Breast epithelium (tissue), 4 donors: ENCODE measurements at regions not wholly inside any gene's neighbourhood (a gene's known extent, or its start where the extent isn't known, plus 50 kb on each side); places are given as distances from the start of the nearest gene placed in this dataset.
A peak's percentile ranks its signal among the peaks of the same experiment; 100 is the strongest.

Source experiments
- DNase-seq, 2 donors: peaks; one replicate each; pipeline ENCODE4 v3.0.0-alpha.2; 2019; ENCODE audit warnings: low spot score in 2 of 2
- H3K27ac ChIP-seq, 2 donors: fragments of 200-600 bp; sonication (generic) in 1 of 2; one replicate each; pipeline ENCODE4 v1.5.1; 2016 to 2019; ENCODE audit warnings: mild to moderate bottlenecking in 1 of 2
- H3K27me3 ChIP-seq, 2 donors: fragments of 200-600 bp; sonication (generic) in 1 of 2; one replicate each; pipeline versions ENCODE4 v1.5.1 to v1.6.0; 2017 to 2019; ENCODE audit warnings: control low read depth in 1 of 2, mild to moderate bottlenecking in 1 of 2
- H3K36me3 ChIP-seq: fragments of 200-600 bp; one replicate; pipeline ENCODE4 v1.5.1; 2019
- H3K4me1 ChIP-seq, 2 donors: fragments of 200-600 bp; sonication (generic); one replicate each; pipeline ENCODE4 v1.5.1; 2016 to 2019; ENCODE audit warnings: control low read depth in 1 of 2
- H3K4me3 ChIP-seq, 3 donors: fragments of 200-600 bp; sonication (generic); 1 replicate in 2 of 3; 2 replicates in 1 of 3; pipeline ENCODE4 v1.5.1; 2016 to 2019; ENCODE audit warnings: mild to moderate bottlenecking in 3 of 3, moderate library complexity in 2 of 3
- H3K9me3 ChIP-seq, 2 donors: fragments of 200-600 bp; sonication (generic) in 1 of 2; one replicate each; pipeline ENCODE4 v1.5.1; 2016 to 2019; ENCODE audit warnings: control low read depth in 1 of 2
- CTCF ChIP-seq, 3 donors: fragments of 450-650 bp; IDR thresholded peaks; one replicate each; pipeline ENCODE4 v1.5.1; 2016 to 2017; ENCODE audit warnings: antibody characterized with exemption in 3 of 3, mild to moderate bottlenecking in 3 of 3, moderate library complexity in 3 of 3
- POLR2A ChIP-seq: fragments of 450-650 bp; IDR thresholded peaks from one replicate; pipeline ENCODE4 v1.6.1; 2016; ENCODE audit warnings: antibody characterized with exemption, mild to moderate bottlenecking, moderate library complexity
- POLR2AphosphoS5 ChIP-seq, 3 donors: sonication (generic); formaldehyde crosslinking; IDR thresholded peaks; one replicate each; pipeline ENCODE4 v1.6.1; 2017; ENCODE audit warnings: antibody characterized with exemption in 3 of 3
- intact Hi-C: fragments of 100-400 bp; cut with DNase I; formaldehyde crosslinking; loops from one replicate; pipeline ENCODE4 v1.15.1; 2023; ENCODE audit warnings: low total_unique reads

GRCh38 chr2:187842315-187842714 lies 288.1 kb upstream of the TFPI start:
- no peak for DNase-seq
- no peak for TF ChIP-seq POLR2AphosphoS5 (IDR thresholded peaks at IDR 0.05)
- no peak for TF ChIP-seq CTCF (IDR thresholded peaks at IDR 0.05)
- TF ChIP-seq POLR2A, result no peak
- Histone ChIP-seq H3K9me3 (no peaks in the 10 kb centered on the region), H3K27ac (no peak overlapping the region), H3K27me3 (no peaks in the 10 kb centered on the region), H3K4me3 (no peak overlapping the region), H3K4me1 (no peaks in the 10 kb centered on the region), H3K36me3 (no peaks in the 10 kb centered on the region)
- intact Hi-C loops, result no loop called here

- no peak for DNase-seq
- Histone ChIP-seq H3K36me3 (no peaks in the 10 kb centered on the region), H3K27me3 (no peaks in the 10 kb centered on the region), H3K4me3 (no peak overlapping the region), H3K27ac (no peak overlapping the region), H3K4me1 (no peaks in the 10 kb centered on the region), H3K9me3 (no peaks in the 10 kb centered on the region)
- no peak for TF ChIP-seq POLR2AphosphoS5 (IDR thresholded peaks at IDR 0.05)
- peak in 2 of 3 donors; percentile 35 to 46 for TF ChIP-seq CTCF (IDR thresholded peaks at IDR 0.05)
- no peak for TF ChIP-seq POLR2A
- intact Hi-C loops, result no loop called here
These were observed 289.0 kb upstream of the TFPI start for GRCh38 chr2:187842978-187843847.

GRCh38 chr2:187847245-187848208 lies 293.3 kb upstream of the TFPI start:
- intact Hi-C loops, result no loop called here
- Histone ChIP-seq H3K36me3 (no peaks in the 10 kb centered on the region), H3K27ac (no peak overlapping the region), H3K27me3 (no peaks in the 10 kb centered on the region), H3K4me1 (no peaks in the 10 kb centered on the region), H3K9me3 (no peaks in the 10 kb centered on the region), H3K4me3 (no peak overlapping the region)
- TF ChIP-seq POLR2AphosphoS5 (IDR thresholded peaks at IDR 0.05), result no peak
- no peak for TF ChIP-seq POLR2A
- no peak for TF ChIP-seq CTCF (IDR thresholded peaks at IDR 0.05)
- no peak for DNase-seq

GRCh38 chr2:187851955-187852561 lies 297.8 kb upstream of the TFPI start:
- no peaks in the 10 kb centered on the region for H3K36me3 ChIP-seq
- no peak for DNase-seq
- intact Hi-C loops, result no loop called here
- H3K4me3 ChIP-seq, result peak overlapping the region in 1 of 3 donors; percentile 9
- H3K9me3 ChIP-seq, result no peaks in the 10 kb centered on the region
- no peaks in the 10 kb centered on the region for H3K27me3 ChIP-seq
- H3K4me1 ChIP-seq, result no peaks in the 10 kb centered on the region
- peak overlapping the region in 1 of 2 donors; percentile 23 for H3K27ac ChIP-seq
- TF ChIP-seq POLR2A (no peak), CTCF (IDR thresholded peaks at IDR 0.05) (no peak), POLR2AphosphoS5 (IDR thresholded peaks at IDR 0.05) (no peak)
